Psoas muscle (tissue), 7 donors: ENCODE measurements at regions not wholly inside any gene's neighbourhood (a gene's known extent, or its start where the extent isn't known, plus 50 kb on each side); places are given as distances from the start of the nearest gene placed in this dataset.

Experiments
- ATAC-seq, 4 donors: fragments of 200-7000 bp; cut with Tn5 transposase; one replicate each; pipeline ENCODE4 v1.9.1; 2020; ENCODE audit warnings: moderate library complexity in 3 of 4, mild to moderate bottlenecking in 2 of 4
- DNase-seq, 2 donors: peaks; one replicate each; pipeline ENCODE4 v3.0.0-alpha.2; 2020
- H3K27ac ChIP-seq: fragments of 200-600 bp; one replicate; pipeline ENCODE4 v1.8.0; 2022
- H3K27me3 ChIP-seq, 3 donors: fragments of 200-600 bp in 1 of 3; one replicate each; pipeline versions ENCODE4 v1.6.1 to v1.8.0; 2013 to 2022; ENCODE audit warnings: low read length in 2 of 3, mild to moderate bottlenecking in 2 of 3, moderate library complexity in 1 of 3; ENCODE audit not compliant: insufficient read depth in 3 of 3
- H3K36me3 ChIP-seq, 2 donors: fragments of 200-600 bp in 1 of 2; one replicate each; pipeline versions ENCODE4 v1.6.1 to v1.8.0; 2013 to 2022; ENCODE audit warnings: low read depth in 1 of 2, mild to moderate bottlenecking in 1 of 2, moderate library complexity in 1 of 2; ENCODE audit not compliant: insufficient read depth in 1 of 2
- H3K4me1 ChIP-seq: fragments of 200-600 bp; one replicate; pipeline ENCODE4 v1.8.0; 2022
- H3K4me3 ChIP-seq: fragments of 200-600 bp; one replicate; pipeline ENCODE4 v1.8.0; 2022; ENCODE audit warnings: mild to moderate bottlenecking
- H3K9me3 ChIP-seq: fragments of 200-600 bp; one replicate; pipeline ENCODE4 v1.8.0; 2022
- WGBS, 3 donors: extraction: QIAGEN DNeasy Blood & Tissue Kit; methylation state at CpG; one replicate each; pipeline versions ENCODE4 v1.1.6 to v1.1.7; 2013; 5-methylcytosine and 5-hydroxymethylcytosine counted together
- intact Hi-C, 2 donors: fragments of 100-400 bp; cut with DNase I; formaldehyde crosslinking; loops; one replicate each; pipeline versions ENCODE4 v1.11.0 to v1.14.2; 2022
- TF ChIP-seq, protein P1 (sequence below): fragments of 200-600 bp; IDR thresholded peaks from one replicate; pipeline ENCODE4 v1.8.0; 2022; ENCODE audit warnings: antibody characterized with exemption
- donor health status: healthy with polysubstance abuse.
- donor health status: DM: no; HTN: no; CAD: no; lungs with moderate emphysema.
- donor health status: Bipolar disorder and iron deficiency.
- donor health status: healthy.
- donor health status: DM: yes; HTN: yes; CAD: no.
- donor health status: DM: no; HTN: no; CAD: no.
- donor health status: DM: yes; HTN: yes; CAD: no.

- H3K4me3 ChIP-seq = no peak overlapping the region
Measured at GRCh38 chr9:105143136-105143430, 101.4 kb upstream of the SLC44A1 start.

GRCh38 chr9:105144076-105144475 lies 100.4 kb upstream of the SLC44A1 start:
- Histone ChIP-seq H3K4me1 (peaks cover 3% of the 10 kb centered on the region), H3K36me3 (no peaks in the 10 kb centered on the region), H3K27ac (no peak overlapping the region), H3K4me3 (no peak overlapping the region), H3K27me3 (no peaks in the 10 kb centered on the region), H3K9me3 (no peaks in the 10 kb centered on the region)
- WGBS, 3 donors = 88 to 92% (median 88%) methylated on average over 1 of the region's 1 CpG
- TF ChIP-seq, protein P1, sequence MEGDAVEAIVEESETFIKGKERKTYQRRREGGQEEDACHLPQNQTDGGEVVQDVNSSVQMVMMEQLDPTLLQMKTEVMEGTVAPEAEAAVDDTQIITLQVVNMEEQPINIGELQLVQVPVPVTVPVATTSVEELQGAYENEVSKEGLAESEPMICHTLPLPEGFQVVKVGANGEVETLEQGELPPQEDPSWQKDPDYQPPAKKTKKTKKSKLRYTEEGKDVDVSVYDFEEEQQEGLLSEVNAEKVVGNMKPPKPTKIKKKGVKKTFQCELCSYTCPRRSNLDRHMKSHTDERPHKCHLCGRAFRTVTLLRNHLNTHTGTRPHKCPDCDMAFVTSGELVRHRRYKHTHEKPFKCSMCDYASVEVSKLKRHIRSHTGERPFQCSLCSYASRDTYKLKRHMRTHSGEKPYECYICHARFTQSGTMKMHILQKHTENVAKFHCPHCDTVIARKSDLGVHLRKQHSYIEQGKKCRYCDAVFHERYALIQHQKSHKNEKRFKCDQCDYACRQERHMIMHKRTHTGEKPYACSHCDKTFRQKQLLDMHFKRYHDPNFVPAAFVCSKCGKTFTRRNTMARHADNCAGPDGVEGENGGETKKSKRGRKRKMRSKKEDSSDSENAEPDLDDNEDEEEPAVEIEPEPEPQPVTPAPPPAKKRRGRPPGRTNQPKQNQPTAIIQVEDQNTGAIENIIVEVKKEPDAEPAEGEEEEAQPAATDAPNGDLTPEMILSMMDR = no peak
- ATAC-seq = peak in 1 of 4 donors; percentile 63
- no peak for DNase-seq
- intact Hi-C loops = no loop called here

More at GRCh38 chr9:105143136-105143430, 101.4 kb upstream of the SLC44A1 start:
- H3K27me3 ChIP-seq = no peaks in the 10 kb centered on the region
- WGBS, 3 donors = 93 to 98% (median 97%) methylated on average over 6 of the region's 6 CpGs
- ATAC-seq (no peak), DNase-seq (no peak)
- no peaks in the 10 kb centered on the region for H3K36me3 ChIP-seq
- no peak overlapping the region for H3K27ac ChIP-seq
- peaks cover 3% of the 10 kb centered on the region for H3K4me1 ChIP-seq
- TF ChIP-seq, protein P1 = no peak
- intact Hi-C loops = no loop called here
- no peaks in the 10 kb centered on the region for H3K9me3 ChIP-seq

GRCh38 chr9:105144841-105145240 lies 99.6 kb upstream of the SLC44A1 start:
- H3K4me1 ChIP-seq = peaks cover 3% of the 10 kb centered on the region
- no peak overlapping the region for H3K4me3 ChIP-seq
- no peak for DNase-seq
- WGBS, 3 donors = 77 to 89% (median 87%) methylated on average over 2 of the region's 2 CpGs
- intact Hi-C loops = no loop called here
- ATAC-seq = no peak
- TF ChIP-seq, protein P1 = no peak
- no peaks in the 10 kb centered on the region for H3K27me3 ChIP-seq
- H3K36me3 ChIP-seq = no peaks in the 10 kb centered on the region
- H3K9me3 ChIP-seq = no peaks in the 10 kb centered on the region
- no peak overlapping the region for H3K27ac ChIP-seq

DNA sequence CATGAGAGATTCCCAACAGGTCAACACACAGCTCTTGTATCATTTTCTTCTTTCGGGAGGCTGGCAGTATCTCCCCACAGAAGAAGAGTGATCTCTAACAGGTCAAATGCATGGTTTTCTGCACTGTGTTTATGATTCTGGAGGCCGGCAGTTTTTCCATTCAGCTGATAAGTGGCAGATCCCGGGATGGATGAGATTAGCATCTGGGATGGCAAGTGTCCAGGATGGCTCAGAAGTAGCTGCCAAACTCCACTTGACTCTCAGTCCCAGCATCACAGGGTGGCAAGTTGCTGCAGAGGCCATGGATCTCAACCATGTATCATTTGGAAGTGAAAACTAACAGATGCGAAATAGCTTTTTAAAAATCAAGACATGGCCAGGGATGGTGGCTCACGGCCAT lies 97.8 kb upstream of the SLC44A1 start:
- no peak for ATAC-seq
- Histone ChIP-seq H3K4me1 (peaks cover 3% of the 10 kb centered on the region), H3K36me3 (no peaks in the 10 kb centered on the region), H3K27me3 (no peaks in the 10 kb centered on the region), H3K9me3 (no peaks in the 10 kb centered on the region), H3K27ac (no peak overlapping the region), H3K4me3 (no peak overlapping the region)
- DNase-seq = no peak
- TF ChIP-seq, protein P1 = no peak
- WGBS, 3 donors = 39 to 49% (median 45%) methylated on average over 5 of the region's 5 CpGs
- intact Hi-C loops = no loop called here

DNA sequence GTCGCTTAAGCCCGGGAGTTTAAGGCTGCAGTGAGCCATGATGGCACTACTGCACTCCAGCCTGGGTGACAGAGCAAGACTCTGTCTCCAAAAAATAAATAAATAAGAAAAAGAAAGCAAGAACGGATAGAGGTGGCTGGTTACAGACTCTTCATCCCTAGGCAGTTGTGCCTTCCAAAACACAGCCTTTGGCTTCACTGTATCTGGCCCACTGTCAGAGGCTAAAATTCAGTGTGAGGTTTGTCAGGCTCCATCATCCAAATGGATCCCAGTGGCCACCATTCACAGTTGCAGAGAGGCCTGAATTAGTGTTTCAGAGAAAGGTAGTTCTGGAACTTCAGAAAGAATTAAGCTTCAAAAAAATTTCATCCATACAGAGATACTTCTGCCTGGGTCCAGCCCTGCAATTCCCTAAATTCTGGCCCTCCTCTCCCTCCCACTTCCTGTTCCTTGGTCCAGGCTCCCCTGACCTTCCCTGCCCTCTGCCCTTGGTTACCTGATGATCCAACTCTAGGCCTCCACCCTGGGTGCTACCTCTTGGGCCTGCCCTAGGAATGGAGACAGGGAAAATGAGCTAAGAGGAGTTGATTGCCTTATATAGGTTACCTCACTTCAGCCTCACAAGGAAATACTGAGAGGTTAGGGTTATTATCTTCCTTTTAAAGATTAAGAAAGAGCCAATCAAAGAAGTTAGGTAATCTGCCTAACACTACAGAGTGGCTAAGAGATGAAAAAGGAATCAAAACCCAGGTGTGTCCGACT lies 97.2 kb upstream of the SLC44A1 start:
- WGBS, 3 donors = 71 to 79% (median 73%) methylated on average over 4 of the region's 4 CpGs
- Histone ChIP-seq H3K36me3 (no peaks in the 10 kb centered on the region), H3K27ac (no peak overlapping the region), H3K27me3 (no peaks in the 10 kb centered on the region), H3K4me1 (peaks cover 3% of the 10 kb centered on the region), H3K4me3 (no peak overlapping the region), H3K9me3 (no peaks in the 10 kb centered on the region)
- DNase-seq (no peak), ATAC-seq (no peak)
- intact Hi-C loops = no loop called here
- TF ChIP-seq, protein P1 = no peak
